Esophagus squamous epithelium (tissue), 5 donors: ENCODE measurements at regions not wholly inside any gene's neighbourhood (a gene's known extent, or its start where the extent isn't known, plus 50 kb on each side); places are given as distances from the start of the nearest gene placed in this dataset.

ENCODE experiments used
- DNase-seq: peaks from one replicate; lab custom pipeline; 2025; lab: John Stamatoyannopoulos, UW
- H3K27ac ChIP-seq, 4 donors: fragments of 200-600 bp; sonication (generic); one replicate each; pipeline ENCODE4 v1.5.1; 2016 to 2019; ENCODE audit warnings: mild to moderate bottlenecking in 1 of 4
- H3K27me3 ChIP-seq, 4 donors: fragments of 200-600 bp; sonication (generic); 1 replicate in 3 of 4; 2 replicates in 1 of 4; pipeline versions ENCODE4 v1.5.1 to v1.6.0; 2017 to 2021; ENCODE audit warnings: antibody characterized with exemption in 1 of 4
- H3K36me3 ChIP-seq, 3 donors: fragments of 200-600 bp; sonication (generic); one replicate each; pipeline ENCODE4 v1.5.1; 2016 to 2019
- H3K4me1 ChIP-seq, 3 donors: fragments of 200-600 bp; sonication (generic); one replicate each; pipeline ENCODE4 v1.5.1; 2017 to 2019
- H3K4me3 ChIP-seq, 4 donors: fragments of 200-600 bp; sonication (generic); 1 replicate in 3 of 4; 2 replicates in 1 of 4; pipeline ENCODE4 v1.5.1; 2016 to 2019; ENCODE audit warnings: mild to moderate bottlenecking in 2 of 4, moderate library complexity in 1 of 4
- H3K9me3 ChIP-seq, 3 donors: fragments of 200-600 bp; sonication (generic); one replicate each; pipeline ENCODE4 v1.5.1; 2016 to 2019
- POLR2A ChIP-seq, 4 donors: fragments of 450-650 bp; IDR thresholded peaks; one replicate each; pipeline ENCODE4 v1.6.1; 2017; ENCODE audit warnings: antibody characterized with exemption in 4 of 4, mild to moderate bottlenecking in 4 of 4, moderate library complexity in 3 of 4
- WGBS, 2 donors: methylation state at CpG; one replicate each; pipeline ENCODE4 v1.1.5; 2018; 5-methylcytosine and 5-hydroxymethylcytosine counted together
- intact Hi-C: fragments of 100-400 bp; cut with DNase I; formaldehyde crosslinking; loops from one replicate; pipeline ENCODE4 v1.15.0; 2022
- TF ChIP-seq, protein P1 (sequence below), 6 experiments: fragments of 450-650 bp in 4 of 6; fragments of 200-600 bp in 2 of 6; sonication (generic) in 2 of 6; IDR thresholded peaks; one replicate each; pipeline ENCODE4 v1.5.1; 2016 to 2019; ENCODE audit warnings: antibody characterized with exemption in 6 of 6, mild to moderate bottlenecking in 4 of 6, moderate library complexity in 4 of 6
- donor health status: DM: yes; HTN: yes; CAD: no.

DNA sequence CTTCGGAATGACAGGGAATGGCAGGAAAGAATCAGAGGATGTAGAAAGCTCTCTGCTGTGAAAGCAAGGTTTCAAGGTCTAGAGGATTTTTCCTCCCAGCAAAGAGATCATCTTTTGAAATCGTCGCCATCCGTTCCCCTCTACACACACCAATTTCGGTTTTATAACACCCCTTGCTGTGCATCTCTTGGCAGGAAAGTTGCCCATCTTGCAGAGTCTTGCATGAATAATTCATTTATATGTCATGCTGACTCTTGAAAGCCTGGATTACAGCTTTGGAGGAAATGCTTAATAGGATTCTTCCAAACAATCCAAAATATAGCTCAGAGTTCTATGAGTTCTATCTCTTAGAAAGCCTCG, 262.7 kb downstream of the CHL1 start:
- Histone ChIP-seq H3K36me3 (no peaks in the 10 kb centered on the region), H3K4me1 (no peaks in the 10 kb centered on the region), H3K4me3 (no peak overlapping the region), H3K27me3 (no peaks in the 10 kb centered on the region), H3K9me3 (no peaks in the 10 kb centered on the region), H3K27ac (no peak overlapping the region)
- 57 to 66% methylated on average over 6 of the region's 6 CpGs for WGBS, 2 donors
- intact Hi-C loops, result no loop called here
- no peak for DNase-seq
- no peak for TF ChIP-seq POLR2A (IDR thresholded peaks at IDR 0.05)
- TF ChIP-seq, protein P1, sequence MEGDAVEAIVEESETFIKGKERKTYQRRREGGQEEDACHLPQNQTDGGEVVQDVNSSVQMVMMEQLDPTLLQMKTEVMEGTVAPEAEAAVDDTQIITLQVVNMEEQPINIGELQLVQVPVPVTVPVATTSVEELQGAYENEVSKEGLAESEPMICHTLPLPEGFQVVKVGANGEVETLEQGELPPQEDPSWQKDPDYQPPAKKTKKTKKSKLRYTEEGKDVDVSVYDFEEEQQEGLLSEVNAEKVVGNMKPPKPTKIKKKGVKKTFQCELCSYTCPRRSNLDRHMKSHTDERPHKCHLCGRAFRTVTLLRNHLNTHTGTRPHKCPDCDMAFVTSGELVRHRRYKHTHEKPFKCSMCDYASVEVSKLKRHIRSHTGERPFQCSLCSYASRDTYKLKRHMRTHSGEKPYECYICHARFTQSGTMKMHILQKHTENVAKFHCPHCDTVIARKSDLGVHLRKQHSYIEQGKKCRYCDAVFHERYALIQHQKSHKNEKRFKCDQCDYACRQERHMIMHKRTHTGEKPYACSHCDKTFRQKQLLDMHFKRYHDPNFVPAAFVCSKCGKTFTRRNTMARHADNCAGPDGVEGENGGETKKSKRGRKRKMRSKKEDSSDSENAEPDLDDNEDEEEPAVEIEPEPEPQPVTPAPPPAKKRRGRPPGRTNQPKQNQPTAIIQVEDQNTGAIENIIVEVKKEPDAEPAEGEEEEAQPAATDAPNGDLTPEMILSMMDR (IDR thresholded peaks at IDR 0.05), result no peak

DNA sequence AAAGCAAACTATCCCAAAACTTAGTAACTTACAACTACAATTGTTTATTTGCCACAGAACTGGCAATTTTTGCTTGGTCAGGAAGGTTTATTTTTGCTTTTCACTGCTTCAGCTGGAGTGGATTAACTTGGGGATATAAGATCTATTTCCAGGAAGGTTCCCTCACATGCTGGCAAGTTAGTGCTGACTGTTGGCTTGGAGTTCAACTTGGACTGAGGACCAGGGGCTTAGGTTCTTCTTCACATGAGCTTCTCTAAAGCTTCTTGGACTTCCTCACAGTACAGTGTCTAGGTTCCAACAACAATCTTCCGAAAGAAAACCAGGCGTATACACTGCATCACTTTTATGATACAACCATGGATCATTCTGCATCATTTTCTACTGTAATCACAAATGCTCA, 264.4 kb downstream of the CHL1 start:
- H3K27ac ChIP-seq, result no peak overlapping the region
- H3K4me1 ChIP-seq, result no peaks in the 10 kb centered on the region
- intact Hi-C loops, result no loop called here
- WGBS, 2 donors, result 63 to 73% methylated on average over 2 of the region's 2 CpGs
- no peaks in the 10 kb centered on the region for H3K36me3 ChIP-seq
- H3K9me3 ChIP-seq, result no peaks in the 10 kb centered on the region
- no peak for DNase-seq
- no peaks in the 10 kb centered on the region for H3K27me3 ChIP-seq
- no peak overlapping the region for H3K4me3 ChIP-seq
- TF ChIP-seq POLR2A (IDR thresholded peaks at IDR 0.05), result no peak
- TF ChIP-seq, protein P1 (IDR thresholded peaks at IDR 0.05), result no peak

DNA sequence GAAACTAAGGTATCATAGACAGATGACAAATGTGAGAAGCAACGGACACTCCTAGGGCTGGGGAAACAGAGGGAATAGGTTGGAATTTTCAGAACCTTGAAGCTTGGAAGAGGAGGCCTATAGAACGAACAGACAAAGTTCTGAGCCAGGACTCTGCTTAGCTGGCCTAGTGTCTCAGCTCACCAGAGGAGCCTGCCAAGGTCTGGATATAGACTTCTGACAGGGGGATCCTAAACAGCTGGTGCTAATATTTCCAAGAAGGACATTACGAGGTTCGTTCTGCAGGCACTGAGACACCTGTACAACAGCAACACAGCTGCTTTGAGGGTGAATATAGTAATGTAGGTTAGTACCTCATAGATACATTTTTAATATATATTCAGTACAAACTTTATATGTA, 266.3 kb downstream of the CHL1 start:
- 41 to 53% methylated on average over 4 of the region's 4 CpGs for WGBS, 2 donors
- Histone ChIP-seq H3K27me3 (no peaks in the 10 kb centered on the region), H3K36me3 (no peaks in the 10 kb centered on the region), H3K9me3 (no peaks in the 10 kb centered on the region), H3K4me1 (no peaks in the 10 kb centered on the region), H3K4me3 (no peak overlapping the region), H3K27ac (no peak overlapping the region)
- no peak for TF ChIP-seq POLR2A (IDR thresholded peaks at IDR 0.05)
- TF ChIP-seq, protein P1 (IDR thresholded peaks at IDR 0.05), result no peak
- no peak for DNase-seq
- intact Hi-C loops, result no loop called here

DNA sequence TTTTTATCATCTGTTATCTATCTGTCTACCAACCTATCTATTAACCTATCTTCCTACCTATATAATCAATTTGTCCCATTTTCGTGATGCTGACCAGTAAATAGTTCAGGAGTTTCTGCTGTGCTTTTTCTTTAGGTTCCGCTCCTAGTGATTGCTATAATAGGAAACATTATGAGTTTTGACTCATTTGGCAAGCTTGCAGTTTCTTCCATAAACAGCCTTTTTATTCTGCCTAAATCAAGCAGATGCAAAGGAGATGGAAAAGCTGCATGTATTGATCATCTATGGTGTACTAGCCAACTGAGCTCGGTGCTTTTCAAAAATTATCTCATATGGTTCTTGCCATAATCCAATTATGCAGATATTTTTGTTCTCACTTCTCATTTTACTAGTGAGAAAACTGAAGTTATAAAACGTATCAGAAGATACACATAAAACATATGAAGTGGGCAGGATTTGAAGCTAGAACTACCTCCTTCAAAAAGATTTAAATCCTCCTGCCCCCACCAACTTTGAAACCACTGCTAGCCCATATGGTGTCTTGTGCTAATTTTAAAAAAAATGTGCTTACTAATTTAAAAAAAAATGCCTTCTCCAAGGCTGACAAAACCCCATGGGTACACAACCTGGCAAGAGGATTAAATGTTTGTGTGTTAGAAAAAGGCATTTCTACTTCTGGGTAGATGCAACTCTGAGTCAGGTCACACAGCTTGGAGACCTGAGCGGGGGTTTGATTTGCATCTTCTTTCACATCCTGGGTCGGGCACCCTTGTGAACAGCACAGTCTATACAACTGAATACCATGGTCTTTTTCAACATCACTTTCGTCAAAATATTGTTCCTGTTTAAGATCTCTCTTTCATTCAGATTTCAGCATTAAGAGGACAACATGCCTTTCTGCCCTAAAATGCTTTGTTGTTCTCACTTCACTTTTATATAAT, 267.0 kb downstream of the CHL1 start:
- TF ChIP-seq POLR2A (IDR thresholded peaks at IDR 0.05), result no peak
- Histone ChIP-seq H3K4me3 (no peak overlapping the region), H3K36me3 (no peaks in the 10 kb centered on the region), H3K4me1 (no peaks in the 10 kb centered on the region), H3K27ac (no peak overlapping the region), H3K9me3 (no peaks in the 10 kb centered on the region), H3K27me3 (no peaks in the 10 kb centered on the region)
- no peak for DNase-seq
- intact Hi-C loops, result no loop called here
- 48 to 56% methylated on average over 7 of the region's 7 CpGs for WGBS, 2 donors

DNA sequence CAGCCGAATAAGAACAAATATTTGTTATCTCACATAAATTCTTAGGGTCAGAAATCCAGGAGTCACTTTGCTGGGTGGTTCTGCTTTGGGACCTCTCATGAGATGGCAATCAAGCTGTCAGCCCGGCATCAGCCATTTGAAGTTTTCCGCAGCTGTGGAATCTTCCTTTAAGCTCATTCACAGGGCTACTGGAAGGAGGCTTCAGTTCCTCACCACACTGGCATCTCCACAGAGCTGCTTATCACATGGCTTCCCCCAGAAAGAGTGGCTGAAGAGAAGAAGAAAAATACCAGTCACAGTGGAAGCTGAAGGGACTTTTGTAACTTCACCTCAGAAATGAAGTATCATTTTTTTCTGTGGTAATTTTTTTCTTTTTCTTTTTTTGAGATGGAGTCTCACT, 267.7 kb downstream of the CHL1 start:
- no peak for DNase-seq
- H3K36me3 ChIP-seq, result no peaks in the 10 kb centered on the region
- H3K27ac ChIP-seq, result no peak overlapping the region
- no peak overlapping the region for H3K4me3 ChIP-seq
- WGBS, 2 donors, result 43 to 54% methylated on average over 3 of the region's 3 CpGs
- H3K27me3 ChIP-seq, result no peaks in the 10 kb centered on the region
- TF ChIP-seq POLR2A (IDR thresholded peaks at IDR 0.05), result no peak
- TF ChIP-seq, protein P1 (IDR thresholded peaks at IDR 0.05), result no peak
- intact Hi-C loops, result no loop called here
- H3K9me3 ChIP-seq, result no peaks in the 10 kb centered on the region
- no peaks in the 10 kb centered on the region for H3K4me1 ChIP-seq
